HL-60 (cell line): ENCODE measurements at regions not wholly inside any gene's neighbourhood (a gene's known extent, or its start where the extent isn't known, plus 50 kb on each side); places are given as distances from the start of the nearest gene placed in this dataset.

Source experiments
- DNase-seq, 2 experiments: peaks; one replicate each; pipeline ENCODE4 v3.0.0-alpha.2; 2010 to 2020; ENCODE audit warnings: low read depth in 1 of 2, low spot score in 1 of 2
- H3K27ac ChIP-seq: fragments of 250-450 bp; sonication (Bioruptor Pico); replicated peaks from 2 replicates; pipeline ENCODE4 v1.5.1; 2020; ENCODE audit warnings: mild to moderate bottlenecking, moderate library complexity
- H3K27me3 ChIP-seq: fragments of 250-450 bp; sonication (Bioruptor Pico); 2 replicates; pipeline ENCODE4 v1.5.1; 2021; ENCODE audit warnings: mild to moderate bottlenecking, moderate library complexity; ENCODE audit not compliant: insufficient read depth, poor library complexity, severe bottlenecking
- H3K4me3 ChIP-seq: replicated peaks from 2 replicates; pipeline ENCODE4 v1.5.1; 2011; ENCODE audit warnings: mild to moderate bottlenecking, control low read depth, low read length; ENCODE audit not compliant: insufficient read depth
- GABPA ChIP-seq: IDR thresholded peaks from 2 replicates; pipeline ENCODE4 v1.6.1; 2012; ENCODE audit warnings: low read depth
- POLR2AphosphoS5 ChIP-seq: IDR thresholded peaks from 2 replicates; pipeline ENCODE4 v1.6.1; 2012; ENCODE audit warnings: low read depth
- SPI1 ChIP-seq: IDR thresholded peaks from 2 replicates; pipeline ENCODE4 v1.6.1; 2012; ENCODE audit warnings: low read depth, mild to moderate bottlenecking, borderline replicate concordance
- TF ChIP-seq, protein P1 (sequence below): IDR thresholded peaks from 2 replicates; pipeline ENCODE4 v1.6.1; 2012; ENCODE audit warnings: low read depth; ENCODE audit not compliant: insufficient replicate concordance
- TF ChIP-seq, protein P2 (sequence below): IDR thresholded peaks from one replicate; pipeline ENCODE4 v1.5.1; 2011; ENCODE audit warnings: low read length, control low read depth, inconsistent platforms; ENCODE audit not compliant: insufficient read depth

DNA sequence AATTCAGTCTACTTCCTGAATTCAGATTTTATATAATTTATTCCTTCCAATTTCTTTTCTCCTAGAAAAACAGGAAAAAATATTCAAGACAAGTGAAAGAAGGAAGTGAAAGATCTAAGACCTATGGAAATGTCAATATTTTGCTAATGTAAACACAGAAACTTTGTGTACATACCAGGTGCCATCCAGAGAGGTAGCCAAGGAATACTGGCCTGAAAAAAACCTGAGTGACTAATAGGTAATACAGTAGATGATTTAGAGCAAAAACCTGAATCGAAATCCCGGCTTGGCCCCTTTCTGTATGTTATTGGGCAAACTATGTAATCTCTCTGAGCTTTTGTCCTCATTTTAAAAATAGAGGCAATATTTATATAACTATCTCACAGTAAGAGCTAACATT lies 59.2 kb upstream of the FSHB start:
- no peak for DNase-seq
- TF ChIP-seq, protein P1, sequence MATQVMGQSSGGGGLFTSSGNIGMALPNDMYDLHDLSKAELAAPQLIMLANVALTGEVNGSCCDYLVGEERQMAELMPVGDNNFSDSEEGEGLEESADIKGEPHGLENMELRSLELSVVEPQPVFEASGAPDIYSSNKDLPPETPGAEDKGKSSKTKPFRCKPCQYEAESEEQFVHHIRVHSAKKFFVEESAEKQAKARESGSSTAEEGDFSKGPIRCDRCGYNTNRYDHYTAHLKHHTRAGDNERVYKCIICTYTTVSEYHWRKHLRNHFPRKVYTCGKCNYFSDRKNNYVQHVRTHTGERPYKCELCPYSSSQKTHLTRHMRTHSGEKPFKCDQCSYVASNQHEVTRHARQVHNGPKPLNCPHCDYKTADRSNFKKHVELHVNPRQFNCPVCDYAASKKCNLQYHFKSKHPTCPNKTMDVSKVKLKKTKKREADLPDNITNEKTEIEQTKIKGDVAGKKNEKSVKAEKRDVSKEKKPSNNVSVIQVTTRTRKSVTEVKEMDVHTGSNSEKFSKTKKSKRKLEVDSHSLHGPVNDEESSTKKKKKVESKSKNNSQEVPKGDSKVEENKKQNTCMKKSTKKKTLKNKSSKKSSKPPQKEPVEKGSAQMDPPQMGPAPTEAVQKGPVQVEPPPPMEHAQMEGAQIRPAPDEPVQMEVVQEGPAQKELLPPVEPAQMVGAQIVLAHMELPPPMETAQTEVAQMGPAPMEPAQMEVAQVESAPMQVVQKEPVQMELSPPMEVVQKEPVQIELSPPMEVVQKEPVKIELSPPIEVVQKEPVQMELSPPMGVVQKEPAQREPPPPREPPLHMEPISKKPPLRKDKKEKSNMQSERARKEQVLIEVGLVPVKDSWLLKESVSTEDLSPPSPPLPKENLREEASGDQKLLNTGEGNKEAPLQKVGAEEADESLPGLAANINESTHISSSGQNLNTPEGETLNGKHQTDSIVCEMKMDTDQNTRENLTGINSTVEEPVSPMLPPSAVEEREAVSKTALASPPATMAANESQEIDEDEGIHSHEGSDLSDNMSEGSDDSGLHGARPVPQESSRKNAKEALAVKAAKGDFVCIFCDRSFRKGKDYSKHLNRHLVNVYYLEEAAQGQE, result no peak
- no peak for TF ChIP-seq POLR2AphosphoS5
- TF ChIP-seq GABPA, result no peak
- no peak for TF ChIP-seq SPI1
- TF ChIP-seq, protein P2, sequence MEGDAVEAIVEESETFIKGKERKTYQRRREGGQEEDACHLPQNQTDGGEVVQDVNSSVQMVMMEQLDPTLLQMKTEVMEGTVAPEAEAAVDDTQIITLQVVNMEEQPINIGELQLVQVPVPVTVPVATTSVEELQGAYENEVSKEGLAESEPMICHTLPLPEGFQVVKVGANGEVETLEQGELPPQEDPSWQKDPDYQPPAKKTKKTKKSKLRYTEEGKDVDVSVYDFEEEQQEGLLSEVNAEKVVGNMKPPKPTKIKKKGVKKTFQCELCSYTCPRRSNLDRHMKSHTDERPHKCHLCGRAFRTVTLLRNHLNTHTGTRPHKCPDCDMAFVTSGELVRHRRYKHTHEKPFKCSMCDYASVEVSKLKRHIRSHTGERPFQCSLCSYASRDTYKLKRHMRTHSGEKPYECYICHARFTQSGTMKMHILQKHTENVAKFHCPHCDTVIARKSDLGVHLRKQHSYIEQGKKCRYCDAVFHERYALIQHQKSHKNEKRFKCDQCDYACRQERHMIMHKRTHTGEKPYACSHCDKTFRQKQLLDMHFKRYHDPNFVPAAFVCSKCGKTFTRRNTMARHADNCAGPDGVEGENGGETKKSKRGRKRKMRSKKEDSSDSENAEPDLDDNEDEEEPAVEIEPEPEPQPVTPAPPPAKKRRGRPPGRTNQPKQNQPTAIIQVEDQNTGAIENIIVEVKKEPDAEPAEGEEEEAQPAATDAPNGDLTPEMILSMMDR, result no peak
- H3K27ac ChIP-seq, result no peak overlapping the region

DNA sequence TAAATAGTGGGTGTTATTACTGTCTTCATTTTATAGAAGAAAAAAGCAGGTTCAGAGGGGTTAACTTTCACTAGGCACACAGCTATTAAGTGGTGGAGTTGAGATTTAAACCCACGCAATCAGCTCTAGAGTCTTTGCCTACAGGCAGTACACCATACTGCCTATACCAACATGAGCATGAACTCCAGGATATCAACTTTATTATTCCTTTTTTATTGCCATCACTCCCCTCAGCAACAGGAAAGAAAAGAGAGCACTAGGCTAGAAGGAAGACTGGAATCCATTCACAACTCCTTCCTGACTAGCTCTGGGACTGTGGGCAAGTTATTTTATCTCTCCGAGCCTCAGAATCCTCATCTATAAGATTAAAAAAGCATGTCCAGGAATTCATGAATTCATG lies 58.7 kb upstream of the FSHB start:
- no peak overlapping the region for H3K27ac ChIP-seq
- no peaks in the 10 kb centered on the region for H3K27me3 ChIP-seq
- TF ChIP-seq GABPA (no peak), POLR2AphosphoS5 (no peak), SPI1 (no peak)
- TF ChIP-seq, protein P1, result no peak
- TF ChIP-seq, protein P2, result no peak
- H3K4me3 ChIP-seq, result no peak overlapping the region
- DNase-seq, result no peak

More for the DNA sequence above, 59.2 kb upstream of the FSHB start:
- Histone ChIP-seq H3K27me3 (no peaks in the 10 kb centered on the region), H3K4me3 (no peak overlapping the region)

DNA sequence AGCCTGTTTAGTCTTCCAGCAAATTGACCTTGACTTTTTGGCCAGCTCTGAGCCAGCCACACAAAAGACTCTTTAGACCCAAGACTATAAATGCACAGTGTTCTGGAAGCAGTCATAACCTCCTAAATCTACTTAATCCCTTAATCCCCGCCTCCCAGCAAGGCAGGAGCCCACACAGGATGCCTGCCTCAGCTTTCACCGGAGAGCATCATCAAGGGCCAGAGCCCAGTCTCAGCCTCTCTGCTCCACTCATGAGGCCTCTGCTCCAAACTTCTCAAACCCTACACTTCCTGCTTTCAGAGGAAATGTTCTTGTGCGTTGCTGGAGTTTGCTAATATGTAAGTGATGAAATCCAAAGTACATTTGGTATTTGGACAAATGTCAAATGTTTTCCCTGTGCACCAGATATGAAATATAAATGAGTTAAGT lies 57.9 kb upstream of the FSHB start:
- DNase-seq, result no peak
- Histone ChIP-seq H3K27me3 (no peaks in the 10 kb centered on the region), H3K27ac (no peak overlapping the region), H3K4me3 (no peak overlapping the region)
- TF ChIP-seq, protein P2, result no peak
- no peak for TF ChIP-seq POLR2AphosphoS5

DNA sequence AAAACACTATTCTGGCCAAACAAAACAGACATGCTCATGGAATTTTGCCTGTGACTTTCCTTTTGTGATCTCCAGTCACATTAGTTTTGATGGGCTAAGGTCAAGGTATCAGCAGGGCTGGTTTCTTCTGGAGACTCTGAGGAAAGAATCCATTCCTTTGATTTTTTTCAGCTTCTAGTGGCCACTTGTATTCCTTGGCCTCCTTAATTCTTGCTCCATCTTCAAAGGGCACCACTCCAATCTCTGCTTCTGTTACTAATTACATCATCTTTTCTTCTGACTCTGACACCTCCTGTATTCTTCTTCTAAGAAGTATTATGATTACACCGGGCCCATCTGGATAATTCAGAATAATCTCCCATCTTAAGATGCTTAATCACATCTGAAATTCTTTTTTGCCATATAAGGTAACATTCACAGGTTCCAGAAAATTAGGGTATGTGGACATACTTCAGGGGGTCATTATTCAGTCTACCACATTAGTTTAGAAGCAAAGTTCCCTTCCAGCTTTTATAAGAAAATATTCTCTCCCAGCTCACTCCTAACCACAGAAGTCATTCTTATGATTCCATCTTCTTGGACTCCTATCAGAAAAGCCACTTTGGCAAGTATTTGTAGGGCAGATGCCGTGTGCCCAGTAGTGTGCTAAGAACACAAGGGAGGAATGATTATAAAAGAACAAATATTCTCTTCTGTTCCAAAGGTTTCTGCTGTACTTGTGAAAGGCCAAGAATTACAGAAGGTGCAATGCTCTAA lies 56.4 kb upstream of the FSHB start:
- no peak overlapping the region for H3K27ac ChIP-seq
- TF ChIP-seq, protein P1, result no peak
- no peak for TF ChIP-seq GABPA
- no peak for TF ChIP-seq POLR2AphosphoS5
- TF ChIP-seq SPI1, result no peak
- TF ChIP-seq, protein P2, result no peak
- H3K27me3 ChIP-seq, result no peaks in the 10 kb centered on the region
- no peak for DNase-seq
- H3K4me3 ChIP-seq, result no peak overlapping the region
